Endodermal cell (in vitro differentiated cells): ENCODE measurements at regions not wholly inside any gene's neighbourhood (a gene's known extent, or its start where the extent isn't known, plus 50 kb on each side); places are given as distances from the start of the nearest gene placed in this dataset.

ENCODE experiments used
- DNase-seq: peaks from one replicate; pipeline ENCODE4 v3.0.0-alpha.2; 2017
- H3K27ac ChIP-seq: 2 replicates; pipeline ENCODE4 v1.5.1; 2013; ENCODE audit warnings: mild to moderate bottlenecking, low read depth, low read length, moderate library complexity
- H3K27me3 ChIP-seq: 2 replicates; pipeline ENCODE4 v1.6.1; 2013; ENCODE audit warnings: mild to moderate bottlenecking, low read length, moderate library complexity; ENCODE audit not compliant: insufficient read depth, control insufficient read depth, poor library complexity, severe bottlenecking
- H3K36me3 ChIP-seq: 2 replicates; pipeline ENCODE4 v1.7.0; 2013; ENCODE audit warnings: mild to moderate bottlenecking, low read length, moderate library complexity; ENCODE audit not compliant: control insufficient read depth, insufficient read depth
- H3K4me1 ChIP-seq: one replicate; pipeline ENCODE4 v1.7.0; 2013; ENCODE audit warnings: low read length; ENCODE audit not compliant: control insufficient read depth, insufficient read depth
- H3K4me3 ChIP-seq: 2 replicates; pipeline ENCODE4 v1.5.1; 2013; ENCODE audit warnings: mild to moderate bottlenecking, low read length, moderate library complexity
- H3K9ac ChIP-seq: 2 replicates; pipeline ENCODE4 v1.6.1; 2013; ENCODE audit warnings: mild to moderate bottlenecking, low read length, moderate library complexity; ENCODE audit not compliant: poor library complexity, severe bottlenecking; ENCODE audit errors: extremely low read depth
- H3K9me3 ChIP-seq: 2 replicates; pipeline ENCODE4 v1.6.1; 2013; ENCODE audit warnings: mild to moderate bottlenecking, low read length, moderate library complexity; ENCODE audit not compliant: control insufficient read depth
- H3K27ac Mint-ChIP-seq: 2 replicates; pipeline ENCODE4 v1.8.0; 2020; ENCODE audit warnings: mixed read lengths
- H3K27me3 Mint-ChIP-seq: 2 replicates; pipeline ENCODE4 v1.8.0; 2021; ENCODE audit warnings: mild to moderate bottlenecking, mixed read lengths; ENCODE audit not compliant: insufficient read depth
- H3K36me3 Mint-ChIP-seq: 2 replicates; pipeline ENCODE4 v1.8.0; 2020; ENCODE audit warnings: low read depth, mixed read lengths
- H3K4me1 Mint-ChIP-seq: 2 replicates; pipeline ENCODE4 v1.8.0; 2020; ENCODE audit warnings: mixed read lengths
- H3K4me3 Mint-ChIP-seq: 2 replicates; pipeline ENCODE4 v1.8.0; 2020; ENCODE audit warnings: mild to moderate bottlenecking, moderate library complexity, mixed read lengths
- H3K9me3 Mint-ChIP-seq: 2 replicates; pipeline ENCODE4 v1.8.0; 2020; ENCODE audit warnings: mild to moderate bottlenecking, mixed read lengths
- WGBS, 2 experiments: methylation state at CpG; one replicate each; pipeline versions ENCODE4 v1.1.5 to v1.1.7; 2013; ENCODE audit warnings: missing lambda C conversion rate in 2 of 2, mixed read lengths in 1 of 2; ENCODE audit not compliant: insufficient coverage in 1 of 2, insufficient read length in 1 of 2; 5-methylcytosine and 5-hydroxymethylcytosine counted together
- TF ChIP-seq, protein P1 (sequence below): fragments of 200-600 bp; sonication (generic); conservative IDR thresholded peaks from 2 replicates; pipeline ENCODE4 v1.5.0; 2021; ENCODE audit warnings: antibody characterized with exemption, mild to moderate bottlenecking

GRCh38 chr19:28727480-28728159, 485.3 kb downstream of the UQCRFS1 start:
- peak overlapping the region; percentile 20 for H3K9ac ChIP-seq
- Mint-ChIP-seq H3K27ac (no peak overlapping the region), H3K4me1 (peaks cover 7% of the 10 kb centered on the region), H3K36me3 (no peaks in the 10 kb centered on the region), H3K4me3 (peak overlapping the region; percentile 50), H3K27me3 (peaks cover 43% of the 10 kb centered on the region), H3K9me3 (no peaks in the 10 kb centered on the region)
- TF ChIP-seq, protein P1, sequence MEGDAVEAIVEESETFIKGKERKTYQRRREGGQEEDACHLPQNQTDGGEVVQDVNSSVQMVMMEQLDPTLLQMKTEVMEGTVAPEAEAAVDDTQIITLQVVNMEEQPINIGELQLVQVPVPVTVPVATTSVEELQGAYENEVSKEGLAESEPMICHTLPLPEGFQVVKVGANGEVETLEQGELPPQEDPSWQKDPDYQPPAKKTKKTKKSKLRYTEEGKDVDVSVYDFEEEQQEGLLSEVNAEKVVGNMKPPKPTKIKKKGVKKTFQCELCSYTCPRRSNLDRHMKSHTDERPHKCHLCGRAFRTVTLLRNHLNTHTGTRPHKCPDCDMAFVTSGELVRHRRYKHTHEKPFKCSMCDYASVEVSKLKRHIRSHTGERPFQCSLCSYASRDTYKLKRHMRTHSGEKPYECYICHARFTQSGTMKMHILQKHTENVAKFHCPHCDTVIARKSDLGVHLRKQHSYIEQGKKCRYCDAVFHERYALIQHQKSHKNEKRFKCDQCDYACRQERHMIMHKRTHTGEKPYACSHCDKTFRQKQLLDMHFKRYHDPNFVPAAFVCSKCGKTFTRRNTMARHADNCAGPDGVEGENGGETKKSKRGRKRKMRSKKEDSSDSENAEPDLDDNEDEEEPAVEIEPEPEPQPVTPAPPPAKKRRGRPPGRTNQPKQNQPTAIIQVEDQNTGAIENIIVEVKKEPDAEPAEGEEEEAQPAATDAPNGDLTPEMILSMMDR, result peak; percentile 74
- 11 to 53% methylated on average over 7 to 49 of the region's 49 CpGs for WGBS, 2 experiments
- no peaks in the 10 kb centered on the region for H3K36me3 ChIP-seq
- no peaks in the 10 kb centered on the region for H3K9me3 ChIP-seq
- peaks cover 42% of the 10 kb centered on the region for H3K27me3 ChIP-seq
- no peaks in the 10 kb centered on the region for H3K4me1 ChIP-seq
- peak overlapping the region; percentile 84 for H3K4me3 ChIP-seq
- H3K27ac ChIP-seq, result no peak overlapping the region
- peak; percentile 87 for DNase-seq

DNA sequence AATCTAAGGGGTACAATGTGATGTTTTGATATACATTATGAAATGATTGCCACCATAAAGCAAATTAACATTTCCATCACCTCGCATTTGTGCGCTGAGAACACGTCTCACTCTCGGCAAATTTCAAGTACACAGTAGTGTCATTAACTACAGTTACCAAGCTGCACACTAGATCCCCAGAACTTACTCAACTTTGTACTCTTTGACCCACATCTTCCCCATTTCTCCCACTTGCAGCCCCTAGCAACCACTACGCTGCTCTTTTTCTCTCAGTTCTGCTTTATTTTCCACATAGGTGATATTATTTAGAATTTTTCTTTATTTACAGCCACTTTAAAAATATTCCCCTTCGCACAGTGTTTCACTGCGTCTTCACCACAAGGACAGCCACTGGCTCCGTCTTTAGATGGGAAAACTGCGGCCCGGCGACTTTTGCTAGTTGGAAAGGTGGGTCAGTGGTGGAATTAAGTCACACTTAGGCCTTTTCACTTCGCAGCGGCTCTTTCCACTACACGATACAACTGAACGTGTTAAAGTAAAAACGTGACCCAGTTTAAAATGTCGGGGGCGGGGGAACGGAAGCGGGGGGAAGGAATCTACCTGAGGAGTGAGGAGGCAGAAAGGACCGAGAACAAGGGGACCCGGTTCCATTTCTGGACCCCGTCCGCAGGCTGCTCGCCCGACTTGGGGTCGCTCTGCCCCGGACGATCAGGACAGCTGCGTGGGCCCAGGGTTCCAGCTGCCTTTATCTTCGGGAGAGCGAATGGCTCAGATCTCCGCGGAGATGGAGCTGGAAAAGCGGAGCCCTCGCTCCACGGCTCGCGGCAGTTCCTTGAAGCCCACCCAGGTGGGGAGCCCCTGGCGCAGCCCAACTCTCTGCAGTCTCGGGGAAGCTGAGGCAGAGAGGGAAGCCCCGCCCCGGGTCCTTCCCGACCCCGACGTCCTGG, 486.1 kb downstream of the UQCRFS1 start:
- Mint-ChIP-seq H3K9me3 (no peaks in the 10 kb centered on the region), H3K36me3 (no peaks in the 10 kb centered on the region), H3K4me1 (peaks cover 7% of the 10 kb centered on the region), H3K27ac (no peak overlapping the region), H3K4me3 (peak overlapping the region; percentile 50), H3K27me3 (peaks cover 43% of the 10 kb centered on the region)
- H3K9me3 ChIP-seq, result no peaks in the 10 kb centered on the region
- peaks cover 42% of the 10 kb centered on the region for H3K27me3 ChIP-seq
- no peak for DNase-seq
- peak overlapping the region; percentile 20 for H3K9ac ChIP-seq
- H3K4me1 ChIP-seq, result no peaks in the 10 kb centered on the region
- no peaks in the 10 kb centered on the region for H3K36me3 ChIP-seq
- peak overlapping the region; percentile 84 for H3K4me3 ChIP-seq
- H3K27ac ChIP-seq, result no peak overlapping the region
- TF ChIP-seq, protein P1, result no peak
- WGBS, 2 experiments, result 16 to 33% methylated on average over 22 to 46 of the region's 46 CpGs

DNA sequence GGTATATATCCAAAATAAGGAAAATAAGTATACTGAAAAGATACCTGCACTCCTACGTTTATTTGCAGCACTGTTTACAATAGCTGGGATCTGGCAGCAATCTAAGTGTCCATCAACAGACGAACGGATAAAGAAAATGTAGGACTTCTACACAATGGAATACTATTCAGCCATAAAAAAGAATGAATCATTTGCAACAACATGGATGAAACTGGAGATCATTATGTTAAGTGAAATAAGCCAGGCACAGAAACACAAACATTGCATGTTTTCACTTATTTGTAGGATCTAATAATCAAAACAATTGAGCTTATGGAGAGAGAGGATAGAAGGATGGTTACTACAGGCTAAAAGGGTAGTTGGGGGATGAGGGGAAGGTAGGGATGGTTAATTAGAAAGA, 494.0 kb downstream of the UQCRFS1 start:
- Histone ChIP-seq H3K4me1 (no peaks in the 10 kb centered on the region), H3K9me3 (no peaks in the 10 kb centered on the region), H3K4me3 (no peak overlapping the region), H3K27ac (no peak overlapping the region), H3K27me3 (no peaks in the 10 kb centered on the region), H3K9ac (no peak overlapping the region), H3K36me3 (no peaks in the 10 kb centered on the region)
- Mint-ChIP-seq H3K27me3 (no peaks in the 10 kb centered on the region), H3K4me3 (no peak overlapping the region), H3K9me3 (no peaks in the 10 kb centered on the region), H3K27ac (no peak overlapping the region), H3K4me1 (peaks cover 5% of the 10 kb centered on the region), H3K36me3 (no peaks in the 10 kb centered on the region)
- 94 to 100% methylated on average over 1 to 3 of the region's 3 CpGs for WGBS, 2 experiments
- TF ChIP-seq, protein P1, result no peak
- no peak for DNase-seq
